Lower leg skin (tissue), 3 donors: ENCODE measurements at regions not wholly inside any gene's neighbourhood (a gene's known extent, or its start where the extent isn't known, plus 50 kb on each side); places are given as distances from the start of the nearest gene placed in this dataset.

ENCODE experiments used
- CTCF ChIP-seq, 3 donors: fragments of 450-650 bp; IDR thresholded peaks; one replicate each; pipeline ENCODE4 v1.5.1; 2016; ENCODE audit warnings: antibody characterized with exemption in 3 of 3, mild to moderate bottlenecking in 3 of 3, moderate library complexity in 2 of 3
- POLR2A ChIP-seq, 2 donors: fragments of 450-650 bp; IDR thresholded peaks; one replicate each; pipeline ENCODE4 v1.6.1; 2016 to 2017; ENCODE audit warnings: antibody characterized with exemption in 2 of 2, mild to moderate bottlenecking in 1 of 2, moderate library complexity in 1 of 2

GRCh38 chr11:38971141-38971540 is 2373.1 kb upstream of the RAG2 start:
- TF ChIP-seq CTCF (IDR thresholded peaks at IDR 0.05) (no peak), POLR2A (IDR thresholded peaks at IDR 0.05) (no peak)
